HG02943 (cell line): ENCODE measurements at regions not wholly inside any gene's neighbourhood (a gene's known extent, or its start where the extent isn't known, plus 50 kb on each side); places are given as distances from the start of the nearest gene placed in this dataset.
"Not testable (repeated sequence)": the region's sequence is repeated elsewhere in the genome, so short reads cannot be mapped to it uniquely, and the experiment has no call there.

ENCODE experiments used
- ATAC-seq: cut with Tn5 transposase; IDR thresholded peaks from one replicate; pipeline ENCODE4 v1.9.1; 2021; ENCODE audit warnings: mild to moderate bottlenecking, low read depth, moderate library complexity; ENCODE audit not compliant: unreplicated experiment

DNA sequence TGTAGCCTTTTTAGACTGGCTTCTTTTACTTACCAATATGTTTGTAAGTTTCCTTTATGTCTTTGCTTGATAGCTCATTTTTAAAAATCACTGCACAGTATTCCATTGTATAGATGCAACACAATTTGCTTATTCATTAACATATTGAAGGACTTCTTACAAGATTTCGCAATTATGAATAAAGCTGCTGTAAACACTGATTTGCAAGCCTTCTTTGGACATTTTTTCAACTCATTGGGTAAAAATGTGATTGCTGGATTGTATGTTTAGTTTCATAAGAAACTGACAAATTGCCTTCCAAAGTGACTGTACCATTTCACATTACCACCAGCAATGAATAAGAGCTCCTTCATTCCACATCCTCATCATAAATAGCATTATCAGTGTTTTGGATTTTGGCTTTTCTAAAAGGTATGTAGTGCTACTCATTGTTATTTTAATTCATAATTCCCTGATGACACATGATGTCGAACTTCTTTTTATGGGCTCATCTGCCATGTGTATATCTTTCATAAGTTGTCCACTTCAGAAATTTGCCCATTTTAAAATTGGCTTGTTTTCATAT, 80.7 kb downstream of the TFAP2B start:
- no peak for ATAC-seq

GRCh38 chr6:50902260-50902659, 83.6 kb downstream of the TFAP2B start:
- ATAC-seq, result no peak

DNA sequence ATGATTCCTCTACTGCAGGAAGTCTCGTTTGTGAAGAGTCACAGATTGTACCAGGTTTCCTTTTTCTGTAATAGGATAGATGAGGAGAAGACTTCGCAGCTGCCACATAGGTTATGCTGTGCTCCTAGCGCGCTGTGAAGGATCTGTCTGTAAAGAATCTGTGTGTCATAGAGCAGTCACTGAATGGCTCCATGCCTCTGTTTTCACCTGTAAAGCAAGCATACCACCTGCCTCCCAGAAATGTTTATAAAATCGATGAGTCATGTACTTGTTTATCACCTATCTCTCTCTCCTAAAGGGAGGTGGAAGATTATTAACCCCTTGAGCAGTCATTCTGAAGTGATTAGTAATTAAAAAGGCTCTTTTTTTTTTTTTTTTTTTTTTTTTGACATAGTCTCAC, 86.6 kb downstream of the TFAP2B start:
- ATAC-seq, result no peak

- ATAC-seq, result no peak
These were observed 88.9 kb downstream of the TFAP2B start for GRCh38 chr6:50907565-50907964.

GRCh38 chr6:50913105-50913770, 94.6 kb downstream of the TFAP2B start:
- no peak for ATAC-seq

DNA sequence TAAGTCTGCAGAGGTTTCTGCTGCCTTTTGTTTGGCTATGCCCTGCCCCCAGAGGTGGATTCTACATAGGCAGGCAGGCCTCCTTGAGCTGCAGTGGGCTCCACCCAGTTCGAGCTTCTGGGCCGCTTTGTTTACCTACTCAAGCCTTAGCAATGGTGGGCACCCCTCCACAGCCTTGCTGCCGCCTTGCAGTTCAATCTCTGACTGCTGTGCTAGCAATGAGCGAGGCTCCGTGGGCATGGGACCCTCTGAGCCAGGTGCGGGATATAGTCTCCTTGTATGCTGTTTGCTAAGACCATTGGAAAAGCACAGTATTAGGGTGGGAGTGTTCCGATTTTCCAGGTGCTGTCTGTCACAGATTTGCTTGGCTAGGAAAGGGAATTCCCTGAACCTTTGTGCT, 102.7 kb downstream of the TFAP2B start:
- not testable (repeated sequence) for ATAC-seq

DNA sequence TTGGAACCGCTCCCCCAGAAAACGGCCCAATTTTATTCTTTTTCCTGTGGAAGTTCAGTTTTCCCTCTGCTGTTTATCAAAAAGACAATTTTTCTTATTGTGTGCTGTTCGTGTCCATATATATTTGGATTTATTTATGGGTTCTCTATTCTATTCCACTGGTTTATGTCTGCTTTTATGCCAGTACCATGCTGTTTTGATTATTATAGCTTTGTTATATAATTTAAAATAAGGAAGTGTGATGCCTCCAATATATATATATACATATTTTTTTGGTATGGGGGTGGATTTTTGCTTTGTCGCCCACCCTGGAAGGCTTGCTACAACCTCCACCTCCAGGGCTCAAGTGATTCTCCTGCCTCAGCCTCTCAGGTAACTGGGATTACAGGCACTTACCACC, 103.3 kb downstream of the TFAP2B start:
- ATAC-seq, result no peak

DNA sequence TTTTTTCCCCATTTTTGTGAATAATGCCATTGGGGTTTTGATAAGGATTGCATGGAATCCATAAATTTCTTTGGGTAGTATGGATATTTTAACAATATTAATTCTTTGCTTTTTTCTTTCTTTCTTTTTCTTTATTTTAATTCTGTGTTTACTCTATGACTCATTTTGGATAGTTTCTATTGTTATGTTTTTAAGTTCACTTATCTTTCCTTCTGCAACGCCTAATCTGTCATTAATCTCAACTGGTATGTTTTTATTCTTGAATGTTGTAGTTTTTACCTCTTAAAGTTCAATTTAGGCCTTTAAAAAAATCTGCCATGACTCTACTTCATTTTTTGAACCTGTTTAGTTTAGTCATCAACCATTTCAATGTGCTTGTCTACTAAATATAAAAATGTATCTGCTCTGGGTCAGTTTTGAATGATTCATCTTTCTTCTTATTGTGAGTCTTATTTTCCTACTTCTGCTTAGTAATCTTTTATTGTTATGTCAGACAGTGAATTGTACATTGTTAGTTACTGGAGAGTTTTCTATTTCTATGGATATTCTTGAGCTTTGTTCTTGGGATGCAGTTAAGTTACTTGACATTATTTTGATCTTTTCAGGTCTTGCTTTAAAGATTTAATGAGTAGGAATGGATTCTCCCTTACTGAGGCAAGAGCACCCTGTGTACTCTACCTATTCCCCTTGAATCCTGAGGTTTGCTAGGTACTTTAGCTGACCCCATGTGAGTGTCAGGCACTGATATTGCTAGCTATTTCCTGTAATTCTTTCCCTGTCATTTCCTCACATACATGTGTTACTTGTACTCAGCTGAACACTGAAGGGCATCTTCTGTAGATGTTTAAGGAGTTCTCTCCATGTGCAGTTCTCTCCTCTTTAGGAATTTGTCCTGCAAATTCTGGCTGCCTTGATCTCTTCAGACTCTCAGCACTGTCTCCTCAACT, 104.2 kb downstream of the TFAP2B start:
- no peak for ATAC-seq

DNA sequence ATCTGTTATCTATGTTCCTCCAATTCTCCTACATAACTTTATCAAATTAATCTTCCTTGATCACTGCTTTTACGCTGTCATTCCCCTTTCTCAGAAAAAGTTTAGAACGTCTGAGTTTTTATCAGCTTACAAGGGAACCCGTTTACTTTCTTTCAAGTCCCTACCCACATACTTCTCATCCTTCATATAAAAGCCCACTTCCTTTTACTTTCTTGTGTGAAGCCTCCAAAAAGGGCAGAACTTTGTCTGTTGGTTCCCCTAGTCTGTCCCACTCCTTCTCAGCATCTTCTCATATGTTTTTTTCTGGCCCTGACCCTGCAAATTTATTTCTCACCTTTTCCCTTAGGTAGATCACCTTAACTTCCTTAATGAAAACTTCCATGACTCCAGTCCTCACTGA, 106.1 kb downstream of the TFAP2B start:
- no peak for ATAC-seq

- ATAC-seq, result no peak
These were observed 106.9 kb downstream of the TFAP2B start for GRCh38 chr6:50925548-50925947.

- ATAC-seq, result no peak
These were observed 107.3 kb downstream of the TFAP2B start for GRCh38 chr6:50925981-50926380.

DNA sequence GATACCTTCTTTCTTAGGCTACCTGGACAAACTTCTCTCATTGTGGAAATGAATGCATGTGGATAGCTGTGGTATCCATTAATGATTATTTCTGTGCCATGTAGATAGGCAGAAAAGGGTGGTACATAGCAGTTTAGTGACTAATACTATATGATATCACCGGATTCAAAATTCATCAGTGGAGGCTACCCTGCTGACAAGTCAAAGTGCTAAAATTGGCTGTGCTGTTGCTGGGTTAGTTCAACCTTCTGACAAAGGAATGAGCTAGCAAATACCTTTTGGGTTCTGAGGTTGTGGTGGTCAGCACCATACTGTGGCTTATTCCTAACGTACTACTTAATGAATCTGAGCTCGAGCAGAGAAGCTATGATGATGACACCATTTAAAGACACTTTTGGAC, 109.1 kb downstream of the TFAP2B start:
- no peak for ATAC-seq

DNA sequence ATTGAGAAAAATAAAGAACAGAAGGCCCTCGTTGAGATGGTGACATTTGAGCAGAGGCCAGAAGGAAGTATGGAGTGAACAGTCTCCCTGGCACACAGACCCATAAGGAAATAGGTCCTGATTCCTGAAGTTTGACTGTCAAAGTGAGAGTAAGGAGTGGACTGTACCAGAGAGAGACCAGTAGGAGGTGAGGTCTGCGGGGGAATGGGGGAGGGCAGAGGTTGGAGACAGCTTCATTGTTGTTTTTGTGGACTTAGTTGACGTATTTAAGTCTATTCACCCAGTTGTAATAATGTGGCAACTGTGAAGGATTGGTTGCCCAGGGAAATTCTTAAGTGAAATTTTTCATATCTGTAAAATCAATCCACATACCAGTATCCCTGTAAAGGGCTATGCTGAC, 110.7 kb downstream of the TFAP2B start:
- ATAC-seq, result no peak

GRCh38 chr6:50935442-50935841, 116.8 kb downstream of the TFAP2B start:
- no peak for ATAC-seq

DNA sequence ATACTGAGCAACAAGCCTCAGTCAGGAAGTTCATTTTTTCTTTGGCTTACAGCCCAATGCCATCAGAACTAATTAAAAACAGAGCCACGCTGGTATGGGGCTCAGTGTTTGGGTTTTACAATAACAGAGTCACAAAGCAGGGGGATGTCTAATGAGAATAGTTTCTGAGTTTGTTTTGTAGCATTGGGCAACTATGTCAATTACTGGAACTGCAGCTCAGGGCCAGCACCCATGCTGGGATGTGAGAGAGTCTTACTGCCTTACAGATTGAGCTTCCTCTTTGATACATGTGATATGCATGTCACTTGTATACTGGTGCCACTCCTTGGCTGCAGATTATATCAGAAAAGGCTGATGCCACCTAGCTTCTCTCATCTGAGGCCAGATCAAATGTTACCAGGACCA, 117.6 kb downstream of the TFAP2B start:
- no peak for ATAC-seq

GRCh38 chr6:50939931-50940330, 121.3 kb downstream of the TFAP2B start:
- ATAC-seq, result no peak

GRCh38 chr6:50945789-50946188, 127.1 kb downstream of the TFAP2B start:
- ATAC-seq, result no peak

- no peak for ATAC-seq
These were observed 133.6 kb downstream of the TFAP2B start for GRCh38 chr6:50952092-50952907.

GRCh38 chr6:50956014-50956413, 137.3 kb downstream of the TFAP2B start:
- no peak for ATAC-seq

GRCh38 chr6:50958148-50958697, 139.6 kb downstream of the TFAP2B start:
- no peak for ATAC-seq
